Upper lobe of left lung (tissue), 6 donors: ENCODE measurements at regions not wholly inside any gene's neighbourhood (a gene's known extent, or its start where the extent isn't known, plus 50 kb on each side); places are given as distances from the start of the nearest gene placed in this dataset.

Experiments used
- ATAC-seq, 2 donors: fragments of 200-7000 bp; cut with Tn5 transposase; one replicate each; pipeline ENCODE4 v1.9.1; 2022; ENCODE audit warnings: mild to moderate bottlenecking in 2 of 2, moderate library complexity in 2 of 2; ENCODE audit not compliant: low FRiP score in 2 of 2
- DNase-seq, 2 donors: peaks; one replicate each; pipeline ENCODE4 v3.0.0-alpha.2; 2019 to 2020
- H3K27ac ChIP-seq, 4 donors: fragments of 200-600 bp; sonication (generic); one replicate each; pipeline ENCODE4 v1.5.1; 2016 to 2019
- H3K27me3 ChIP-seq, 4 donors: fragments of 200-600 bp; sonication (generic); one replicate each; pipeline ENCODE4 v1.5.1; 2017 to 2019
- H3K36me3 ChIP-seq, 4 donors: fragments of 200-600 bp; sonication (generic); one replicate each; pipeline ENCODE4 v1.5.1; 2016 to 2019
- H3K4me1 ChIP-seq, 4 donors: fragments of 200-600 bp; sonication (generic); one replicate each; pipeline ENCODE4 v1.5.1; 2018 to 2019
- H3K4me3 ChIP-seq, 4 donors: fragments of 200-600 bp; sonication (generic); one replicate each; pipeline ENCODE4 v1.5.1; 2017 to 2019; ENCODE audit warnings: mild to moderate bottlenecking in 2 of 4, moderate library complexity in 1 of 4
- H3K9me3 ChIP-seq, 4 donors: fragments of 200-600 bp; sonication (generic); one replicate each; pipeline ENCODE4 v1.5.1; 2018 to 2019
- CTCF ChIP-seq, 6 experiments: fragments of 450-650 bp in 4 of 6; fragments of 200-600 bp in 2 of 6; sonication (generic) in 2 of 6; IDR thresholded peaks; one replicate each; pipeline ENCODE4 v1.5.1; 2016 to 2019; ENCODE audit warnings: antibody characterized with exemption in 6 of 6
- EP300 ChIP-seq, 4 donors: sonication (generic); formaldehyde crosslinking; IDR thresholded peaks; one replicate each; pipeline ENCODE4 v1.5.1; 2017; ENCODE audit warnings: antibody characterized with exemption in 4 of 4, control low read depth in 2 of 4
- POLR2A ChIP-seq, 4 donors: fragments of 450-650 bp; IDR thresholded peaks; one replicate each; pipeline ENCODE4 v1.5.1; 2016 to 2017; ENCODE audit warnings: antibody characterized with exemption in 4 of 4, mild to moderate bottlenecking in 2 of 4
- POLR2AphosphoS5 ChIP-seq, 2 donors: sonication (generic); formaldehyde crosslinking; IDR thresholded peaks; one replicate each; pipeline ENCODE4 v1.5.1; 2017; ENCODE audit warnings: antibody characterized with exemption in 2 of 2
- WGBS, 2 donors: methylation state at CpG; one replicate each; pipeline ENCODE4 v1.1.5; 2017 to 2018; 5-methylcytosine and 5-hydroxymethylcytosine counted together
- donor health status: DM: no; HTN: no; CAD: no; lungs with moderate emphysema.
- donor health status: DM: no; HTN: yes; CAD: no; lungs with severe emphysema.

GRCh38 chr4:165606465-165607205 lies 227.8 kb downstream of the CPE start:
- ATAC-seq (no peak), DNase-seq (no peak)
- WGBS, 2 donors = 61 to 76% methylated on average over 2 of the region's 2 CpGs
- Histone ChIP-seq H3K36me3 (no peaks in the 10 kb centered on the region), H3K4me1 (no peaks in the 10 kb centered on the region), H3K4me3 (no peak overlapping the region), H3K9me3 (no peaks in the 10 kb centered on the region), H3K27ac (no peak overlapping the region), H3K27me3 (no peaks in the 10 kb centered on the region)
- TF ChIP-seq POLR2AphosphoS5 (IDR thresholded peaks at IDR 0.05) = no peak
- no peak for TF ChIP-seq EP300 (IDR thresholded peaks at IDR 0.05)

GRCh38 chr4:165609653-165610052 lies 230.8 kb downstream of the CPE start:
- Histone ChIP-seq H3K27ac (no peak overlapping the region), H3K4me3 (no peak overlapping the region), H3K27me3 (no peaks in the 10 kb centered on the region), H3K4me1 (no peaks in the 10 kb centered on the region), H3K9me3 (no peaks in the 10 kb centered on the region), H3K36me3 (no peaks in the 10 kb centered on the region)
- 86 to 90% methylated on average over 2 of the region's 2 CpGs for WGBS, 2 donors
- TF ChIP-seq EP300 (IDR thresholded peaks at IDR 0.05) = no peak
- no peak for TF ChIP-seq POLR2AphosphoS5 (IDR thresholded peaks at IDR 0.05)
- no peak for TF ChIP-seq CTCF (IDR thresholded peaks at IDR 0.05)
- TF ChIP-seq POLR2A (IDR thresholded peaks at IDR 0.05) = no peak
- no peak for ATAC-seq
- no peak for DNase-seq

GRCh38 chr4:165610679-165611437 lies 232.1 kb downstream of the CPE start:
- no peak overlapping the region for H3K27ac ChIP-seq
- no peaks in the 10 kb centered on the region for H3K4me1 ChIP-seq
- H3K4me3 ChIP-seq = no peak overlapping the region
- no peak for DNase-seq
- no peak for TF ChIP-seq POLR2AphosphoS5 (IDR thresholded peaks at IDR 0.05)
- no peak for TF ChIP-seq CTCF (IDR thresholded peaks at IDR 0.05)
- no peak for TF ChIP-seq POLR2A (IDR thresholded peaks at IDR 0.05)
- TF ChIP-seq EP300 (IDR thresholded peaks at IDR 0.05) = no peak
- ATAC-seq = no peak
- H3K27me3 ChIP-seq = no peaks in the 10 kb centered on the region
- H3K9me3 ChIP-seq = no peaks in the 10 kb centered on the region
- WGBS, 2 donors = 64 to 74% methylated on average over 6 of the region's 6 CpGs
- H3K36me3 ChIP-seq = no peaks in the 10 kb centered on the region

- WGBS, 2 donors = 35 to 59% methylated on average over 1 of the region's 1 CpG
- H3K27ac ChIP-seq = no peak overlapping the region
- H3K36me3 ChIP-seq = no peaks in the 10 kb centered on the region
- no peaks in the 10 kb centered on the region for H3K27me3 ChIP-seq
- H3K4me3 ChIP-seq = no peak overlapping the region
- no peak for ATAC-seq
- no peak for DNase-seq
- no peak for TF ChIP-seq CTCF (IDR thresholded peaks at IDR 0.05)
- TF ChIP-seq POLR2A (IDR thresholded peaks at IDR 0.05) = no peak
- TF ChIP-seq EP300 (IDR thresholded peaks at IDR 0.05) = no peak
- no peak for TF ChIP-seq POLR2AphosphoS5 (IDR thresholded peaks at IDR 0.05)
- no peaks in the 10 kb centered on the region for H3K4me1 ChIP-seq
- H3K9me3 ChIP-seq = no peaks in the 10 kb centered on the region
These were observed 234.1 kb downstream of the CPE start for GRCh38 chr4:165612936-165613335.

- Histone ChIP-seq H3K36me3 (no peaks in the 10 kb centered on the region), H3K27ac (no peak overlapping the region), H3K4me1 (no peaks in the 10 kb centered on the region), H3K9me3 (no peaks in the 10 kb centered on the region), H3K4me3 (no peak overlapping the region), H3K27me3 (no peaks in the 10 kb centered on the region)
- no peak for TF ChIP-seq CTCF (IDR thresholded peaks at IDR 0.05)
- TF ChIP-seq EP300 (IDR thresholded peaks at IDR 0.05) = no peak
- TF ChIP-seq POLR2AphosphoS5 (IDR thresholded peaks at IDR 0.05) = no peak
- no peak for TF ChIP-seq POLR2A (IDR thresholded peaks at IDR 0.05)
- 95% methylated on average over 2 of the region's 2 CpGs for WGBS, 2 donors
- DNase-seq = no peak
- ATAC-seq = no peak
These were observed 234.8 kb downstream of the CPE start for GRCh38 chr4:165613581-165613980.
